Testis (tissue), 2 donors: ENCODE measurements at regions not wholly inside any gene's neighbourhood (a gene's known extent, or its start where the extent isn't known, plus 50 kb on each side); places are given as distances from the start of the nearest gene placed in this dataset.
"Not testable (repeated sequence)": the region's sequence is repeated elsewhere in the genome, so short reads cannot be mapped to it uniquely, and the experiment has no call there.

Source experiments
- POLR2A ChIP-seq: fragments of 450-650 bp; IDR thresholded peaks from one replicate; pipeline ENCODE4 v1.6.1; 2017; ENCODE audit warnings: antibody characterized with exemption, mild to moderate bottlenecking, moderate library complexity
- TF ChIP-seq, protein P1 (sequence below), 3 experiments: fragments of 450-650 bp in 2 of 3; fragments of 200-600 bp in 1 of 3; sonication (generic) in 1 of 3; IDR thresholded peaks; one replicate each; pipeline ENCODE4 v1.5.1; 2016 to 2019; ENCODE audit warnings: antibody characterized with exemption in 3 of 3, mild to moderate bottlenecking in 2 of 3, moderate library complexity in 1 of 3

DNA sequence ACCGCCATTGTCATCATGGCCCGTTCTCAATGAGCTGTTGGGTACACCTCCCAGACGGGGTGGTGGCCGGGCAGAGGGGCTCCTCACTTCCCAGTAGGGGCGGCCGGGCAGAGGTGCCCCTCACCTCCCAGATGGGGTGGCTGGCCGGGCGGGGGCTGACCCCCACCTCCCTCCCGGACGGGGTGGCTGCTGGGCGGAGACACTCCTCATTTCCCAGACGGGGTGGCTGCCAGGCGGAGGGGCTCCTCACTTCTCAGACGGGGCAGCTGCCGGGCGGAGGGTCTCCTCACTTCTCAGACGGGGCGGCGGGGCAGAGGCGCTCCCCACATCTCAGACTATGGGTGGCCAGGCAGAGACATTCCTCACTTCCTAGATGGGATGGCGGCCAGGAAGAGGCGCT lies 505.1 kb downstream of the LRRC70 start:
- TF ChIP-seq, protein P1, sequence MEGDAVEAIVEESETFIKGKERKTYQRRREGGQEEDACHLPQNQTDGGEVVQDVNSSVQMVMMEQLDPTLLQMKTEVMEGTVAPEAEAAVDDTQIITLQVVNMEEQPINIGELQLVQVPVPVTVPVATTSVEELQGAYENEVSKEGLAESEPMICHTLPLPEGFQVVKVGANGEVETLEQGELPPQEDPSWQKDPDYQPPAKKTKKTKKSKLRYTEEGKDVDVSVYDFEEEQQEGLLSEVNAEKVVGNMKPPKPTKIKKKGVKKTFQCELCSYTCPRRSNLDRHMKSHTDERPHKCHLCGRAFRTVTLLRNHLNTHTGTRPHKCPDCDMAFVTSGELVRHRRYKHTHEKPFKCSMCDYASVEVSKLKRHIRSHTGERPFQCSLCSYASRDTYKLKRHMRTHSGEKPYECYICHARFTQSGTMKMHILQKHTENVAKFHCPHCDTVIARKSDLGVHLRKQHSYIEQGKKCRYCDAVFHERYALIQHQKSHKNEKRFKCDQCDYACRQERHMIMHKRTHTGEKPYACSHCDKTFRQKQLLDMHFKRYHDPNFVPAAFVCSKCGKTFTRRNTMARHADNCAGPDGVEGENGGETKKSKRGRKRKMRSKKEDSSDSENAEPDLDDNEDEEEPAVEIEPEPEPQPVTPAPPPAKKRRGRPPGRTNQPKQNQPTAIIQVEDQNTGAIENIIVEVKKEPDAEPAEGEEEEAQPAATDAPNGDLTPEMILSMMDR (IDR thresholded peaks at IDR 0.05): not testable (repeated sequence)
- not testable (repeated sequence) for TF ChIP-seq POLR2A
